ENCODE measurements at regions not wholly inside any gene's neighbourhood (a gene's known extent, or its start where the extent isn't known, plus 50 kb on each side); places are given as distances from the start of the nearest gene placed in this dataset.

- SMC1A ChIA-PET (ENCODE audit: uncharacterized antibody, unreplicated experiment), result interaction anchor here (0.8 to 2.4 kb wide), 5 partner anchors 11 to 492 kb away, joined by 3 to 8 read pairs (median 4); no protein-coding TSS in a partner anchor
- CTCF ChIA-PET, result interaction anchor here (1.0 to 5.8 kb wide), 5 partner anchors 24 to 492 kb away, joined by 3 to 51 read pairs (median 4); partner anchors contain the start of gene ENC1
- no peak for ATAC-seq
- intact Hi-C loops (cut with micrococcal nuclease; ENCODE audit: unreplicated experiment), result loop anchor here (2.0 kb wide), 1 partner anchor 239 kb away; no protein-coding TSS in a partner anchor
- no peaks in the 10 kb centered on the region for H3K27me3 ChIP-seq (replicated peaks in 1 of 2; ENCODE audit: control insufficient read depth in 2 of 2, insufficient read depth in 2 of 2, low read length in 1 of 2)
- FAIRE-seq, result no peak
- no peak for DNase-seq (ENCODE audit: low read depth, low spot score)
- H3K36me3 ChIP-seq (ENCODE audit: control insufficient read depth in 2 of 2, insufficient read depth in 2 of 2, low read length in 1 of 2), result no peaks in the 10 kb centered on the region
- H3K9ac ChIP-seq (ENCODE audit: control insufficient read depth, insufficient read depth, low read length), result no peak overlapping the region
- no peak overlapping the region for H3K4me3 ChIP-seq
- RAD21 ChIA-PET (ENCODE audit: unreplicated experiment), result interaction anchor here (1.2 to 1.6 kb wide), 3 partner anchors 8 to 248 kb away, joined by 3 to 6 read pairs (median 6); no protein-coding TSS in a partner anchor
- 42% methylated on average over 3 of the region's 3 CpGs for WGBS (ENCODE audit: insufficient coverage, insufficient replicate concordance, low lambda C conversion rate, missing lambda C conversion rate)
- H2AFZ ChIP-seq (ENCODE audit: control insufficient read depth, low read depth, low read length), result no peak overlapping the region
- POLR2A ChIA-PET, result no interaction called here
- BruUV-seq (replicated peaks), result no TSS peak
- no peaks in the 10 kb centered on the region for H3K9me3 ChIP-seq (replicated peaks; ENCODE audit: control insufficient read depth, insufficient read depth, low read length)
- H4K20me1 ChIP-seq (ENCODE audit: control insufficient read depth, insufficient read depth), result no peaks in the 10 kb centered on the region
- no peak for TF ChIP-seq HDAC2 (IDR thresholded peaks at IDR 0.05)
- no peak for TF ChIP-seq CREM (IDR thresholded peaks at IDR 0.05; ENCODE audit: low read depth)
- TF ChIP-seq, protein P1, sequence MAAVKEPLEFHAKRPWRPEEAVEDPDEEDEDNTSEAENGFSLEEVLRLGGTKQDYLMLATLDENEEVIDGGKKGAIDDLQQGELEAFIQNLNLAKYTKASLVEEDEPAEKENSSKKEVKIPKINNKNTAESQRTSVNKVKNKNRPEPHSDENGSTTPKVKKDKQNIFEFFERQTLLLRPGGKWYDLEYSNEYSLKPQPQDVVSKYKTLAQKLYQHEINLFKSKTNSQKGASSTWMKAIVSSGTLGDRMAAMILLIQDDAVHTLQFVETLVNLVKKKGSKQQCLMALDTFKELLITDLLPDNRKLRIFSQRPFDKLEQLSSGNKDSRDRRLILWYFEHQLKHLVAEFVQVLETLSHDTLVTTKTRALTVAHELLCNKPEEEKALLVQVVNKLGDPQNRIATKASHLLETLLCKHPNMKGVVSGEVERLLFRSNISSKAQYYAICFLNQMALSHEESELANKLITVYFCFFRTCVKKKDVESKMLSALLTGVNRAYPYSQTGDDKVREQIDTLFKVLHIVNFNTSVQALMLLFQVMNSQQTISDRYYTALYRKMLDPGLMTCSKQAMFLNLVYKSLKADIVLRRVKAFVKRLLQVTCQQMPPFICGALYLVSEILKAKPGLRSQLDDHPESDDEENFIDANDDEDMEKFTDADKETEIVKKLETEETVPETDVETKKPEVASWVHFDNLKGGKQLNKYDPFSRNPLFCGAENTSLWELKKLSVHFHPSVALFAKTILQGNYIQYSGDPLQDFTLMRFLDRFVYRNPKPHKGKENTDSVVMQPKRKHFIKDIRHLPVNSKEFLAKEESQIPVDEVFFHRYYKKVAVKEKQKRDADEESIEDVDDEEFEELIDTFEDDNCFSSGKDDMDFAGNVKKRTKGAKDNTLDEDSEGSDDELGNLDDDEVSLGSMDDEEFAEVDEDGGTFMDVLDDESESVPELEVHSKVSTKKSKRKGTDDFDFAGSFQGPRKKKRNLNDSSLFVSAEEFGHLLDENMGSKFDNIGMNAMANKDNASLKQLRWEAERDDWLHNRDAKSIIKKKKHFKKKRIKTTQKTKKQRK (IDR thresholded peaks at IDR 0.05; ENCODE audit: low read depth, low read length), result no peak
- TF ChIP-seq MXI1 (IDR thresholded peaks at IDR 0.05; ENCODE audit: low read depth, low read length), result no peak
- no peak for TF ChIP-seq MEF2A (IDR thresholded peaks at IDR 0.05; ENCODE audit: insufficient read depth, low read depth, low read length)
- TF ChIP-seq CEBPB (IDR thresholded peaks at IDR 0.05; ENCODE audit: borderline replicate concordance in 1 of 2, low read depth in 2 of 2, low read length in 2 of 2), result no peak
- TF ChIP-seq MLLT1 (IDR thresholded peaks at IDR 0.05), result no peak
- TF ChIP-seq FOXK2 (IDR thresholded peaks at IDR 0.05), result no peak
- TF ChIP-seq JUND (IDR thresholded peaks at IDR 0.05; ENCODE audit: low read depth, low read length), result no peak
- no peak for TF ChIP-seq FOXM1 (IDR thresholded peaks at IDR 0.05; ENCODE audit: low read depth, low read length)
- TF ChIP-seq ZBTB33 (IDR thresholded peaks at IDR 0.05), result no peak
- TF ChIP-seq PML (IDR thresholded peaks at IDR 0.05; ENCODE audit: low read length), result no peak
- no peak overlapping the region for H3K27ac ChIP-seq (ENCODE audit: control insufficient read depth, insufficient read depth)
- H3K4me2 ChIP-seq (ENCODE audit: control insufficient read depth, insufficient read depth), result no peak overlapping the region
- in situ Hi-C loops (cut with MboI), result no loop called here
- H3K4me1 ChIP-seq (ENCODE audit: control insufficient read depth, insufficient read depth, low read length), result peaks cover 14% of the 10 kb centered on the region
- H3K79me2 ChIP-seq (ENCODE audit: control insufficient read depth, insufficient read depth, low read length), result no peaks in the 10 kb centered on the region
These were observed 246.6 kb downstream of the ENC1 start for GRCh38 chr5:74393943-74394342.
